Naive B cell (primary cell): ENCODE measurements at regions not wholly inside any gene's neighbourhood (a gene's known extent, or its start where the extent isn't known, plus 50 kb on each side); places are given as distances from the start of the nearest gene placed in this dataset.
"Not testable (repeated sequence)": the region's sequence is repeated elsewhere in the genome, so short reads cannot be mapped to it uniquely, and the experiment has no call there.

Experiments
- ATAC-seq, 2 donors: fragments of 150-1000 bp; cut with Tn5 transposase; 2 replicates each; pipeline ENCODE4 v1.10.0; 2021; ENCODE audit warnings: low read depth in 2 of 2, mild to moderate bottlenecking in 2 of 2, moderate library complexity in 2 of 2
- DNase-seq: peaks from one replicate; pipeline ENCODE4 v3.0.0; 2022
- H3K27ac Mint-ChIP-seq, 6 donors: one replicate each; pipeline ENCODE4 v1.8.0; 2020 to 2022; ENCODE audit warnings: mild to moderate bottlenecking in 6 of 6, mixed read lengths in 6 of 6, moderate library complexity in 5 of 6, inconsistent platforms in 2 of 6
- H3K27me3 Mint-ChIP-seq, 3 donors: one replicate each; pipeline ENCODE4 v1.8.0; 2021 to 2022; ENCODE audit warnings: mixed read lengths in 3 of 3, mild to moderate bottlenecking in 1 of 3
- H3K36me3 Mint-ChIP-seq, 2 donors: one replicate each; pipeline ENCODE4 v1.8.0; 2020 to 2022; ENCODE audit warnings: mixed read lengths in 2 of 2, inconsistent platforms in 1 of 2, mild to moderate bottlenecking in 1 of 2
- H3K4me1 Mint-ChIP-seq, 3 donors: one replicate each; pipeline ENCODE4 v1.8.0; 2020 to 2022; ENCODE audit warnings: mixed read lengths in 3 of 3, inconsistent platforms in 1 of 3, mild to moderate bottlenecking in 1 of 3, moderate library complexity in 1 of 3
- H3K4me3 Mint-ChIP-seq, 8 donors: one replicate each; pipeline ENCODE4 v1.8.0; 2020 to 2022; ENCODE audit warnings: mild to moderate bottlenecking in 8 of 8, mixed read lengths in 8 of 8, moderate library complexity in 8 of 8, inconsistent platforms in 2 of 8
- H3K9me3 Mint-ChIP-seq, 7 donors: one replicate each; pipeline ENCODE4 v1.8.0; 2020 to 2022; ENCODE audit warnings: mixed read lengths in 7 of 7, mild to moderate bottlenecking in 5 of 7, inconsistent platforms in 2 of 7, moderate library complexity in 1 of 7

- no peak overlapping the region for H3K27ac Mint-ChIP-seq
- peaks cover 6 to 24% (median 18%) of the 10 kb centered on the region in 3 donors for H3K4me1 Mint-ChIP-seq
- ATAC-seq (peak; percentile 25 to 38), DNase-seq (no peak)
- peaks cover 0 to 8% of the 10 kb centered on the region in 2 donors for H3K36me3 Mint-ChIP-seq
- peak overlapping the region in 1 of 8 donors; percentile 35 for H3K4me3 Mint-ChIP-seq
- H3K9me3 Mint-ChIP-seq = peaks cover 0 to 13% (median 4%) of the 10 kb centered on the region in 7 donors
- H3K27me3 Mint-ChIP-seq = no peaks in the 10 kb centered on the region
These were observed 370.7 kb downstream of the COG6 start for GRCh38 chr13:40026174-40026585.

GRCh38 chr13:40026741-40027140 lies 371.3 kb downstream of the COG6 start:
- Mint-ChIP-seq H3K9me3 (peaks cover 0 to 13% (median 4%) of the 10 kb centered on the region in 7 donors), H3K36me3 (peaks cover 0 to 8% of the 10 kb centered on the region in 2 donors), H3K4me1 (peaks cover 6 to 24% (median 19%) of the 10 kb centered on the region in 3 donors), H3K27me3 (no peaks in the 10 kb centered on the region), H3K4me3 (peak overlapping the region in 3 of 8 donors; percentile 40 to 49 (median 40)), H3K27ac (peak overlapping the region in 1 of 6 donors; percentile 56)
- ATAC-seq (peak; percentile 37 to 41), DNase-seq (no peak)

GRCh38 chr13:40028446-40028845 lies 373.0 kb downstream of the COG6 start:
- Mint-ChIP-seq H3K36me3 (peaks cover 0 to 8% of the 10 kb centered on the region in 2 donors), H3K27ac (no peak overlapping the region), H3K4me1 (peaks cover 6 to 24% (median 19%) of the 10 kb centered on the region in 3 donors), H3K9me3 (peaks cover 0 to 13% (median 4%) of the 10 kb centered on the region in 7 donors), H3K27me3 (no peaks in the 10 kb centered on the region), H3K4me3 (no peak overlapping the region)
- DNase-seq (no peak), ATAC-seq (no peak)

- DNase-seq = no peak
- Mint-ChIP-seq H3K4me1 (peaks cover 6 to 23% (median 18%) of the 10 kb centered on the region in 3 donors), H3K27me3 (no peaks in the 10 kb centered on the region), H3K4me3 (peak overlapping the region in 1 of 8 donors; percentile 40), H3K9me3 (peaks cover 0 to 13% (median 4%) of the 10 kb centered on the region in 7 donors), H3K27ac (peak overlapping the region in 1 of 6 donors; percentile 45), H3K36me3 (peaks cover 0 to 8% of the 10 kb centered on the region in 2 donors)
- no peak for ATAC-seq
These were observed 375.6 kb downstream of the COG6 start for GRCh38 chr13:40031031-40031430.

GRCh38 chr13:40039061-40039460 lies 383.6 kb downstream of the COG6 start:
- peaks cover 0 to 27% (median 18%) of the 10 kb centered on the region in 3 donors for H3K27me3 Mint-ChIP-seq
- H3K4me3 Mint-ChIP-seq = no peak overlapping the region
- H3K4me1 Mint-ChIP-seq = peaks cover 11 to 21% (median 14%) of the 10 kb centered on the region in 3 donors
- peaks cover 0 to 8% (median 2%) of the 10 kb centered on the region in 7 donors for H3K9me3 Mint-ChIP-seq
- peaks cover 0 to 7% of the 10 kb centered on the region in 2 donors for H3K36me3 Mint-ChIP-seq
- DNase-seq = no peak
- ATAC-seq = no peak
- H3K27ac Mint-ChIP-seq = no peak overlapping the region

- H3K9me3 Mint-ChIP-seq = peaks cover 0 to 8% (median 2%) of the 10 kb centered on the region in 7 donors
- H3K36me3 Mint-ChIP-seq = peaks cover 0 to 7% of the 10 kb centered on the region in 2 donors
- H3K4me3 Mint-ChIP-seq = no peak overlapping the region
- no peak overlapping the region for H3K27ac Mint-ChIP-seq
- H3K27me3 Mint-ChIP-seq = peaks cover 14 to 33% (median 15%) of the 10 kb centered on the region in 3 donors
- H3K4me1 Mint-ChIP-seq = peaks cover 0 to 5% (median 5%) of the 10 kb centered on the region in 3 donors
- DNase-seq = no peak
- ATAC-seq = no peak
These were observed 387.5 kb downstream of the COG6 start for GRCh38 chr13:40042991-40043390.

- Mint-ChIP-seq H3K9me3 (peaks cover 0 to 8% (median 0%) of the 10 kb centered on the region in 7 donors), H3K27ac (no peak overlapping the region), H3K36me3 (peaks cover 0 to under 1% of the 10 kb centered on the region in 2 donors), H3K4me3 (no peak overlapping the region), H3K27me3 (peaks cover 9 to 30% (median 16%) of the 10 kb centered on the region in 3 donors), H3K4me1 (no peaks in the 10 kb centered on the region)
- DNase-seq (no peak), ATAC-seq (no peak)
These were observed 388.3 kb downstream of the COG6 start for GRCh38 chr13:40043764-40044163.

GRCh38 chr13:40047322-40047771 lies 391.9 kb downstream of the COG6 start:
- Mint-ChIP-seq H3K4me3 (no peak overlapping the region), H3K27ac (no peak overlapping the region), H3K4me1 (peaks cover 0 to 4% (median 0%) of the 10 kb centered on the region in 3 donors), H3K36me3 (no peaks in the 10 kb centered on the region), H3K27me3 (peaks cover 9 to 30% (median 16%) of the 10 kb centered on the region in 3 donors), H3K9me3 (no peaks in the 10 kb centered on the region)
- DNase-seq (no peak), ATAC-seq (no peak)

- ATAC-seq (no peak), DNase-seq (no peak)
- peaks cover 9 to 30% (median 16%) of the 10 kb centered on the region in 3 donors for H3K27me3 Mint-ChIP-seq
- peaks cover 0 to 4% (median 0%) of the 10 kb centered on the region in 7 donors for H3K9me3 Mint-ChIP-seq
- peak overlapping the region in 1 of 6 donors; percentile 54 for H3K27ac Mint-ChIP-seq
- peaks cover 0 to 4% (median 0%) of the 10 kb centered on the region in 3 donors for H3K4me1 Mint-ChIP-seq
- no peak overlapping the region for H3K4me3 Mint-ChIP-seq
- H3K36me3 Mint-ChIP-seq = no peaks in the 10 kb centered on the region
These were observed 393.1 kb downstream of the COG6 start for GRCh38 chr13:40048551-40048950.

- Mint-ChIP-seq H3K4me1 (peaks cover 0 to 4% (median 0%) of the 10 kb centered on the region in 3 donors), H3K27me3 (peaks cover 0 to 12% (median 2%) of the 10 kb centered on the region in 3 donors), H3K36me3 (no peaks in the 10 kb centered on the region), H3K4me3 (no peak overlapping the region), H3K9me3 (peaks cover 0 to 10% (median 4%) of the 10 kb centered on the region in 7 donors), H3K27ac (no peak overlapping the region)
- no peak for ATAC-seq
- no peak for DNase-seq
These were observed 397.5 kb downstream of the COG6 start for GRCh38 chr13:40052954-40053353.

GRCh38 chr13:40053401-40053800 lies 397.9 kb downstream of the COG6 start:
- Mint-ChIP-seq H3K36me3 (no peaks in the 10 kb centered on the region), H3K9me3 (peaks cover 0 to 10% (median 4%) of the 10 kb centered on the region in 7 donors), H3K27ac (no peak overlapping the region), H3K4me1 (peaks cover 0 to 4% (median 0%) of the 10 kb centered on the region in 3 donors), H3K27me3 (peaks cover 0 to 8% (median 0%) of the 10 kb centered on the region in 3 donors), H3K4me3 (no peak overlapping the region)
- DNase-seq = no peak
- ATAC-seq = no peak

GRCh38 chr13:40054422-40054821 lies 399.0 kb downstream of the COG6 start:
- H3K9me3 Mint-ChIP-seq, H3K27me3 Mint-ChIP-seq, H3K4me1 Mint-ChIP-seq, H3K4me3 Mint-ChIP-seq, DNase-seq, ATAC-seq, H3K36me3 Mint-ChIP-seq, H3K27ac Mint-ChIP-seq: not testable (repeated sequence)

GRCh38 chr13:40056898-40057619 lies 401.6 kb downstream of the COG6 start:
- H3K36me3 Mint-ChIP-seq = no peaks in the 10 kb centered on the region
- no peak for ATAC-seq
- H3K27me3 Mint-ChIP-seq = peaks cover 0 to 2% (median 0%) of the 10 kb centered on the region in 3 donors
- peaks cover 0 to 10% (median 4%) of the 10 kb centered on the region in 7 donors for H3K9me3 Mint-ChIP-seq
- no peak for DNase-seq
- peaks cover 0 to 3% (median 0%) of the 10 kb centered on the region in 3 donors for H3K4me1 Mint-ChIP-seq
- no peak overlapping the region for H3K27ac Mint-ChIP-seq
- H3K4me3 Mint-ChIP-seq = no peak overlapping the region

- H3K4me1 Mint-ChIP-seq = peaks cover 0 to 3% (median 0%) of the 10 kb centered on the region in 3 donors
- ATAC-seq = no peak
- H3K4me3 Mint-ChIP-seq = no peak overlapping the region
- no peak overlapping the region for H3K27ac Mint-ChIP-seq
- H3K27me3 Mint-ChIP-seq = no peaks in the 10 kb centered on the region
- peaks cover 0 to 5% (median 0%) of the 10 kb centered on the region in 7 donors for H3K9me3 Mint-ChIP-seq
- DNase-seq = no peak
- H3K36me3 Mint-ChIP-seq = no peaks in the 10 kb centered on the region
These were observed 403.3 kb downstream of the COG6 start for GRCh38 chr13:40058757-40059236.
